Bronchial epithelial cell (primary cell): ENCODE measurements at regions not wholly inside any gene's neighbourhood (a gene's known extent, or its start where the extent isn't known, plus 50 kb on each side); places are given as distances from the start of the nearest gene placed in this dataset.

Experiments
- DNase-seq: peaks from one replicate; pipeline ENCODE4 v3.0.0-alpha.2; 2010; ENCODE audit warnings: low read depth
- FAIRE-seq: peaks from 2 replicates; lab custom pipeline; 2011; peaks lifted over from hg19 to GRCh38; lab: Jason Lieb, UNC
- H3K27me3 ChIP-seq: 2 replicates; pipeline ENCODE4 v1.5.1; 2011; ENCODE audit warnings: low read length; ENCODE audit not compliant: control insufficient read depth, insufficient read depth
- H3K36me3 ChIP-seq: 2 replicates; pipeline ENCODE4 v1.5.1; 2011; ENCODE audit warnings: low read length; ENCODE audit not compliant: control insufficient read depth, insufficient read depth
- H3K4me3 ChIP-seq: 2 replicates; pipeline ENCODE4 v1.5.1; 2011; ENCODE audit warnings: mild to moderate bottlenecking, low read depth, low read length, control low read depth
- CTCF ChIP-seq: IDR thresholded peaks from 2 replicates; pipeline ENCODE4 v1.5.1; 2011; ENCODE audit warnings: mild to moderate bottlenecking, moderate library complexity, low read length, control low read depth, inconsistent platforms; ENCODE audit not compliant: insufficient read depth, severe bottlenecking

GRCh38 chr1:66443793-66444192 lies 90.2 kb upstream of the SGIP1 start:
- no peaks in the 10 kb centered on the region for H3K27me3 ChIP-seq
- H3K36me3 ChIP-seq, result no peaks in the 10 kb centered on the region
- DNase-seq, result no peak
- no peak for TF ChIP-seq CTCF
- H3K4me3 ChIP-seq, result no peak overlapping the region
- FAIRE-seq, result no peak

GRCh38 chr1:66444438-66445265 lies 89.3 kb upstream of the SGIP1 start:
- FAIRE-seq (no peak), DNase-seq (no peak)
- Histone ChIP-seq H3K4me3 (no peak overlapping the region), H3K36me3 (no peaks in the 10 kb centered on the region), H3K27me3 (no peaks in the 10 kb centered on the region)
- TF ChIP-seq CTCF, result no peak

- H3K27me3 ChIP-seq, result no peaks in the 10 kb centered on the region
- peak; percentile 76 for FAIRE-seq
- no peak for DNase-seq
- H3K36me3 ChIP-seq, result no peaks in the 10 kb centered on the region
- no peak for TF ChIP-seq CTCF
- H3K4me3 ChIP-seq, result no peak overlapping the region
Observed at GRCh38 chr1:66445492-66446181, 88.3 kb upstream of the SGIP1 start.

GRCh38 chr1:66446261-66447001 lies 87.5 kb upstream of the SGIP1 start:
- no peaks in the 10 kb centered on the region for H3K36me3 ChIP-seq
- TF ChIP-seq CTCF, result peak; percentile 80
- H3K27me3 ChIP-seq, result no peaks in the 10 kb centered on the region
- no peak overlapping the region for H3K4me3 ChIP-seq
- peak; percentile 69 for DNase-seq
- FAIRE-seq, result no peak

GRCh38 chr1:66450043-66450514 lies 83.9 kb upstream of the SGIP1 start:
- no peak for DNase-seq
- TF ChIP-seq CTCF, result no peak
- H3K27me3 ChIP-seq, result no peaks in the 10 kb centered on the region
- H3K36me3 ChIP-seq, result no peaks in the 10 kb centered on the region
- H3K4me3 ChIP-seq, result no peak overlapping the region
- FAIRE-seq, result no peak
